ENCODE measurements at regions not wholly inside any gene's neighbourhood (a gene's known extent, or its start where the extent isn't known, plus 50 kb on each side); places are given as distances from the start of the nearest gene placed in this dataset.
"Not testable (repeated sequence)": the region's sequence is repeated elsewhere in the genome, so short reads cannot be mapped to it uniquely, and the experiment has no call there.

DNA sequence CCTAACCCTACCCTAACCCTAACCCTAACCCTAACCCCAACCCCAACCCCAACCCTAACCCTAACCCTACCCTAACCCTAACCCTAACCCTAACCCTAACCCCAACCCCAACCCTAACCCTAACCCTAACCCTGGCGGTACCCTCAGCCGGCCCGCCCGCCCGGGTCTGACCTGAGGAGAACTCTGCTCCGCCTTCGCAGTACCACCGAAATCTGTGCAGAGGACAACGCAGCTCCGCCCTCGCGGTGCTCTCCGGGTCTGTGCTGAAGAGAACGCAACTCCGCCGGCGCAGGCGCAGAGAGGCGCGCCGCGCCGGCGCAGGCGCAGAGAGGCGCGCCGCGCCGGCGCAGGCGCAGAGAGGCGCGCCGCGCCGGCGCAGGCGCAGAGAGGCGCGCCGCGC, 56.1 kb upstream of the IQSEC3 start:
- peak; percentile 8 to 11 for DNase-seq

DNA sequence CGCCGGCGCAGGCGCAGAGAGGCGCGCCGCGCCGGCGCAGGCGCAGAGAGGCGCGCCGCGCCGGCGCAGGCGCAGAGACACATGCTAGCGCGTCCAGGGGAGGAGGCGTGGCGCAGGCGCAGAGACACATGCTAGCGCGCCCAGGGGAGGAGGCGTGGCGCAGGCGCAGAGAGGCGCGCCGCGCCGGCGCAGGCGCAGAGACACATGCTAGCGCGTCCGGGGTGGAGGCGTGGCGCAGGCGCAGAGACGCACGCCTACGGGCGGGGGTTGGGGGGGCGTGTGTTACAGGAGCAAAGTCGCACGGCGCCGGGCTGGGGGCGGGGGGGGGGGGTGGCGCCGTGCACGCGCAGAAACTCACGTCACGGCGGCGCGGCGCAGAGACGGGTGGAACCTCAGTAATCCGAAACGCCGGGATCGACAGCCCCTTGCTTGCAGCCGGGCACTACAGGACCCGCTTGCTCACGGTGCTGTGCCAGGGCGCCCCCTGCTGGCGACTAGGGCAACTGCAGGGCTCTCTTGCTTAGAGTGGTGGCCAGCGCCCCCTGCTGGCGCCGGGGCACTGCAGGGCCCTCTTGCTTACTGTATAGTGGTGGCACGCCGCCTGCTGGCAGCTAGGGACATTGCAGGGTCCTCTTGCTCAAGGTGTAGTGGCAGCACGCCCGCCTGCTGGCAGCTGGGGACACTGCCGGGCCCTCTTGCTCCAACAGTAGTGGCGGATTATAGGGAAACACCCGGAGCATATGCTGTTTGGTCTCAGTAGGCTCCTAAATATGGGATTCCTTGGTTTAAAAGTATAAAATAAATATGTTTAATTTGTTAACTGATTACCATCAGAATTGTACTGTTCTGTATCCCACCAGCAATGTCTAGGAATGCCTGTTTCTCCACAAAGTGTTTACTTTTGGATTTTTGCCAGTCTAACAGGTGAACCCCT, 55.4 kb upstream of the IQSEC3 start:
- peak in 1 of 2 donors; percentile 10 for DNase-seq

DNA sequence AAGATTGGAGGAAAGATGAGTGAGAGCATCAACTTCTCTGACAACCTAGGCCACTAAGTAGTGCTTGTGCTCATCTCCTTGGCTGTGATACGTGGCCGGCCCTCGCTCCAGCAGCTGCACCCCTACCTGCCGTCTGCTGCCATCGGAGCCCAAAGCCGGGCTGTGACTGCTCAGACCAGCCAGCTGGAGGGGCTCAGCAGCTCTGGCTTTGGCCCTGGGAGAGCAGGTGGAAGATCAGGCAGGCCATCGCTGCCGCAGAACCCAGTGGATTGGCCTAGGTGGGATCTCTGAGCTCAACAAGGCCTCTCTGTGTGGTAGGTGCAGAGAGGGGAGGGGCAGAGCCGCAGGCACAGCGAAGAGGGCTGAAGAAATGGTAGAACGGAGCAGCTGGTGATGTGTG, 54.3 kb upstream of the IQSEC3 start:
- DNase-seq, result peak in 1 of 2 donors; percentile 13

DNA sequence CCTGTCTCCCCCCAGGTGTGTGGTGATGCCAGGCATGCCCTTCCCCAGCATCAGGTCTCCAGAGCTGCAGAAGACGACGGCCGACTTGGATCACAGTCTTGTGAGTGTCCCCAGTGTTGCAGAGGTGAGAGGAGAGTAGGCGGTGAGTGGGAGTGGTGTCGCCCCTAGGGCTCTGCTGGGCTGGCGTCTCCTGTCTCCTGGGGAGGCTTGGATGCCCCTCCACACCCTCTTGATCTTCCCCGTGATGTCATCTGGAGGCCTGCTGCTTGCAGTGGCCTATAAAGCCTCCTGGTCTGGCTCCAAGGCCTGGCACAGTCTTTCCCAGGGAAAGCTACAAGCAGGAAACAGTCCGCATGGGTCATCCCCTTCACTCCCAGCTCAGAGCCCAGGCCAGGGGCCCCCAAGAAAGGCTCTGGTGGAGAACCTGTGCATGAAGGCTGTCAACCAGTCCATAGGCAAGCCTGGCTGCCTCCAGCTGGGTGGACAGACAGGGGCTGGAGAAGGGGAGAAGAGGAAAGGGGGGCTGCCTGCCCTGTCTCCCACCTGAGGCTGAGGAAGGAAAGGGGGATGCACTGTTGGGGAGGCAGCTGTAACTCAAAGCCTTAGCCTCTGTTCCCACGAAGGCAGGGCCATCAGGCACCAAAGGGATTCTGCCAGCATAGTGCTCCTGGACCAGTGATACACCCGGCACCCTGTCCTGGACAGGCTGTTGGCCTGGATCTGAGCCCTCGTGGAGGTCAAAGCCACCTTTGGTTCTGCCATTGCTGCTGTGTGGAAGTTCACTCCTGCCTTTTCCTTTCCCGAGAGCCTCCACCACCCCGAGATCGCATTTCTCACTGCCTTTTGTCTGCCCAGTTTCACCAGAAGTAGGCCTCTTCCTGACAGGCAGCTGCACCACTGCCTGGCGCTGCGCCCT, 53.6 kb upstream of the IQSEC3 start:
- DNase-seq, result peak in 1 of 2 donors; percentile 11

DNA sequence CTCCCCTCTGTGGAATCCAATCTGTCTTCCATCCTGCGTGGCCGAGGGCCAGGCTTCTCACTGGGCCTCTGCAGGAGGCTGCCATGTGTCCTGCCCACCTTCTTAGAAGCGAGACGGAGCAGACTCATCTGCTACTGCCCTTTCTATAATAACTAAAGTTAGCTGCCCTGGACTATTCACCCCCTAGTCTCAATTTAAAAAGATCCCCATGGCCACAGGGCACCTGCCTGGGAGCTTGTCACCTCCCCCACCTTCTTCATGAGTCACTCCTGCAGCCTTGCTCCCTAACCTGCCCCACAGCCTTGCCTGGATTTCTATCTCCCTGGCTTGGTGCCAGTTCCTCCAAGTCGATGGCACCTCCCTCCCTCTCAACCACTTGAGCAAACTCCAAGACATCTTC, 52.7 kb upstream of the IQSEC3 start:
- peak in 1 of 2 donors; percentile 10 for DNase-seq

DNA sequence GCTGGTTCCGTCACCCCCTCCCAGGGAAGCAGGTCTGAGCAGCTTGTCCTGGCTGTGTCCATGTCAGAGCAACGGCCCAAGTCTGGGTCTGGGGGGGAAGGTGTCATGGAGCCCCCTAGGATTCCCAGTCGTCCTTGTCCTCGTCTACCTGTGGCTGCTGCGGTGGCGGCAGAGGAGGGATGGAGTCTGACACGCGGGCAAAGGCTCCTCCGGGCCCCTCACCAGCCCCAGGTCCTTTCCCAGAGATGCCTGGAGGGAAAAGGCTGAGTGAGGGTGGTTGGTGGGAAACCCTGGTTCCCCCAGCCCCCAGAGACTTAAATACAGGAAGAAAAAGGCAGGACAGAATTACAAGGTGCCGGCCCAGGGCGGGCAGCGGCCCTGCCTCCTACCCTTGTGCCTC, 51.9 kb upstream of the IQSEC3 start:
- peak in 1 of 2 donors; percentile 10 for DNase-seq

DNA sequence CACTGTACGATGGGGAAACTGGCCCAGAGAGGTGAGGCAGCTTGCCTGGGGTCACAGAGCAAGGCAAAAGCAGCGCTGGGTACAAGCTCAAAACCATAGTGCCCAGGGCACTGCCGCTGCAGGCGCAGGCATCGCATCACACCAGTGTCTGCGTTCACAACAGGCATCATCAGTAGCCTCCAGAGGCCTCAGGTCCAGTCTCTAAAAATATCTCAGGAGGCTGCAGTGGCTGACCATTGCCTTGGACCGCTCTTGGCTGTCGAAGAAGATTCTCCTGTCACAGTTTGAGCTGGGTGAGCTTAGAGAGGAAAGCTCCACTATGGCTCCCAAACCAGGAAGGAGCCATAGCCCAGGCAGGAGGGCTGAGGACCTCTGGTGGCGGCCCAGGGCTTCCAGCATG, 51.2 kb upstream of the IQSEC3 start:
- DNase-seq, result peak in 1 of 2 donors; percentile 11

DNA sequence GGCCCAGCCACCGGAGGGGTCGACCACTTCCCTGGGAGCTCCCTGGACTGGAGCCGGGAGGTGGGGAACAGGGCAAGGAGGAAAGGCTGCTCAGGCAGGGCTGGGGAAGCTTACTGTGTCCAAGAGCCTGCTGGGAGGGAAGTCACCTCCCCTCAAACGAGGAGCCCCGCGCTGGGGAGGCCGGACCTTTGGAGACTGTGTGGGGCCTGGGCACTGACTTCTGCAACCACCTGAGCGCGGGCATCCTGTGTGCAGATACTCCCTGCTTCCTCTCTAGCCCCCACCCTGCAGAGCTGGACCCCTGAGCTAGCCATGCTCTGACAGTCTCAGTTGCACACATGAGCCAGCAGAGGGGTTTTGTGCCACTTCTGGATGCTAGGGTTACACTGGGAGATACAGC, 50.5 kb upstream of the IQSEC3 start:
- DNase-seq, result not testable (repeated sequence)

DNA sequence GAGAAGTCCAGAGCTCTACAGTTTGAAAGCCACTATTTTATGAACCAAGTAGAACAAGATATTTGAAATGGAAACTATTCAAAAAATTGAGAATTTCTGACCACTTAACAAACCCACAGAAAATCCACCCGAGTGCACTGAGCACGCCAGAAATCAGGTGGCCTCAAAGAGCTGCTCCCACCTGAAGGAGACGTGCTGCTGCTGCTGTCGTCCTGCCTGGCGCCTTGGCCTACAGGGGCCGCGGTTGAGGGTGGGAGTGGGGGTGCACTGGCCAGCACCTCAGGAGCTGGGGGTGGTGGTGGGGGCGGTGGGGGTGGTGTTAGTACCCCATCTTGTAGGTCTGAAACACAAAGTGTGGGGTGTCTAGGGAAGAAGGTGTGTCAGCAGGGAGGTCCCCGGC, 50.0 kb upstream of the IQSEC3 start:
- not testable (repeated sequence) for DNase-seq

All from CD4-positive, alpha-beta T cell treated with Interleukin-4 for 1 hour (primary cell).